Endothelial cell (in vitro differentiated cells): ENCODE measurements at regions not wholly inside any gene's neighbourhood (a gene's known extent, or its start where the extent isn't known, plus 50 kb on each side); places are given as distances from the start of the nearest gene placed in this dataset.

Experiments used
- DNase-seq: peaks from one replicate; pipeline ENCODE4 v3.0.0; 2021; ENCODE audit warnings: low spot score
- H3K27ac Mint-ChIP-seq: one replicate; pipeline ENCODE4 v1.8.0; 2021; ENCODE audit warnings: mixed read lengths, inconsistent platforms; ENCODE audit not compliant: unreplicated experiment
- H3K27me3 Mint-ChIP-seq: one replicate; pipeline ENCODE4 v1.8.0; 2021; ENCODE audit warnings: mild to moderate bottlenecking, moderate library complexity, mixed read lengths, inconsistent platforms; ENCODE audit not compliant: unreplicated experiment
- H3K36me3 Mint-ChIP-seq: one replicate; pipeline ENCODE4 v1.8.0; 2021; ENCODE audit warnings: mild to moderate bottlenecking, low read depth, mixed read lengths, inconsistent platforms; ENCODE audit not compliant: unreplicated experiment
- H3K4me1 Mint-ChIP-seq: one replicate; pipeline ENCODE4 v1.8.0; 2021; ENCODE audit warnings: mild to moderate bottlenecking, mixed read lengths, inconsistent platforms; ENCODE audit not compliant: unreplicated experiment
- H3K4me3 Mint-ChIP-seq: one replicate; pipeline ENCODE4 v1.8.0; 2021; ENCODE audit warnings: mild to moderate bottlenecking, mixed read lengths, inconsistent platforms; ENCODE audit not compliant: unreplicated experiment
- H3K9me3 Mint-ChIP-seq: one replicate; pipeline ENCODE4 v1.8.0; 2021; ENCODE audit warnings: mixed read lengths, inconsistent platforms; ENCODE audit not compliant: unreplicated experiment
- TF ChIP-seq, protein P1 (sequence below): fragments of 200-600 bp; sonication (generic); IDR thresholded peaks from one replicate; pipeline ENCODE4 v1.5.0; 2021; ENCODE audit warnings: antibody characterized with exemption; ENCODE audit not compliant: unreplicated experiment

DNA sequence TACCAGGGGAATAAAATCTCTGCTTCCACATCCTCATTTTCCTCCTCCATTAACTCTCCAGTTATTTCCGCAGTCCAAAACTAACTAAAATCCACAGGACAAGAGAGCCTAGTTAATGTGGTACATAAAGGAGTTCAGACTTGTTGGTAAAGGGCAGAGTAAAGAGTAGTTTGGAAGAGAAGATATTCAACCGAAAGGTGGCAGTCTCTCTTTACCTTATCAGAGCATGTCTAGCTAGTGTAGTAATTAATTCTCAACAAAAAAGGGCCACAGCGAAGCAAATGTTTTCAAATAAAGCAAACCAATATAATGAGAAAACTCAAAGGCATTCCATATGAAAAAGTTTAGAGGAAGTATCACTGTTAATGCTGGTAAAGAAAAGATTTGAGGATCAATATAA lies 286.5 kb downstream of the GLUD2 start:
- no peak for DNase-seq
- H3K27ac Mint-ChIP-seq = no peak overlapping the region
- H3K27me3 Mint-ChIP-seq = peaks cover 2% of the 10 kb centered on the region
- H3K4me1 Mint-ChIP-seq = no peaks in the 10 kb centered on the region
- H3K4me3 Mint-ChIP-seq = no peak overlapping the region
- H3K36me3 Mint-ChIP-seq = no peaks in the 10 kb centered on the region
- H3K9me3 Mint-ChIP-seq = no peaks in the 10 kb centered on the region
- TF ChIP-seq, protein P1, sequence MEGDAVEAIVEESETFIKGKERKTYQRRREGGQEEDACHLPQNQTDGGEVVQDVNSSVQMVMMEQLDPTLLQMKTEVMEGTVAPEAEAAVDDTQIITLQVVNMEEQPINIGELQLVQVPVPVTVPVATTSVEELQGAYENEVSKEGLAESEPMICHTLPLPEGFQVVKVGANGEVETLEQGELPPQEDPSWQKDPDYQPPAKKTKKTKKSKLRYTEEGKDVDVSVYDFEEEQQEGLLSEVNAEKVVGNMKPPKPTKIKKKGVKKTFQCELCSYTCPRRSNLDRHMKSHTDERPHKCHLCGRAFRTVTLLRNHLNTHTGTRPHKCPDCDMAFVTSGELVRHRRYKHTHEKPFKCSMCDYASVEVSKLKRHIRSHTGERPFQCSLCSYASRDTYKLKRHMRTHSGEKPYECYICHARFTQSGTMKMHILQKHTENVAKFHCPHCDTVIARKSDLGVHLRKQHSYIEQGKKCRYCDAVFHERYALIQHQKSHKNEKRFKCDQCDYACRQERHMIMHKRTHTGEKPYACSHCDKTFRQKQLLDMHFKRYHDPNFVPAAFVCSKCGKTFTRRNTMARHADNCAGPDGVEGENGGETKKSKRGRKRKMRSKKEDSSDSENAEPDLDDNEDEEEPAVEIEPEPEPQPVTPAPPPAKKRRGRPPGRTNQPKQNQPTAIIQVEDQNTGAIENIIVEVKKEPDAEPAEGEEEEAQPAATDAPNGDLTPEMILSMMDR = no peak

DNA sequence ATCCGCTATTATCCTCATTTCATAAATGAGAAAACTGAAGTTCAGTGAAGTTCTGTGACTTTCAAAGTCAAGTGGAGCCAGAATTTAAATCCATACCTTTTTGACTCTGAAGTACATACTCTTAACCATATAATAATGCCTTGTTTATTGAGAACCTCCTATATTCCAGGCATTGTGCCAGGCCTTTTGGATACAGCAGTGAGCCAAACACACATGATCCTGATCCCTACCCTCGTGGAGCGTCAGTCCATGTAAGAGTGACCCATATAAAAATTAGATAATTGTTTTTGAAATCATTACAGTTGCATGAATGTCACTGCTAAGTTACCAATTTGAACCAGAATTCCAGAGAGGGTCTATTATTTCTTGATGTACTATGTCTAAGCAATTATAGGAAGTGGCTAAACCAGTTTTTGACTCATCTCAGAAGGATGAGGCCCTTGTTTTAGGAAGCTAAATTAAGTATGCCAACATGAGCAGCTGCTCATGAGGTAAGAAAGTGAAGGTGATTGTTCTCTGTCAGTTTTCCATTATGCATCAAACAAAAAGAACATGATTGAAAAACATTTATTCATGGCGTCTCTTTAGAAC lies 289.5 kb downstream of the GLUD2 start:
- Mint-ChIP-seq H3K4me3 (no peak overlapping the region), H3K27me3 (peaks cover 2% of the 10 kb centered on the region), H3K36me3 (no peaks in the 10 kb centered on the region), H3K9me3 (no peaks in the 10 kb centered on the region), H3K4me1 (no peaks in the 10 kb centered on the region), H3K27ac (no peak overlapping the region)
- TF ChIP-seq, protein P1 = no peak
- no peak for DNase-seq

DNA sequence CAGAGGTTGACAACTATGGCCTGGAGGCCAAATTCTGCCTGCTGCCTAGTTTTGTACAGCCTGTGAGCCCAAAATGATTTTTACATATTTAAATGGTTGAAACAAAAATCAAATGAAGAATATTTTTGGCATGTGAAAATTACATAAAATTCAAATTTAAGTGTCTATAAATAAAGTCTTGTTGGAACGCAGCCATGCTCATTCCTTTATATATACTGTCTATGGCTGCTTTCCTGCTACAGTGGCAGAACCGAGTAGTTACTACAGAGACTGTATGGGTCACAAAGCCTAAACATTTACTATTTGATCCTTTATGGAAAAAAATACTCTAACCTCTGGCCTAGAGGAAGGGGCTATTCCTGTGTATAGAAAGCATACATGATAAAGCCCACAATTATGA lies 290.4 kb downstream of the GLUD2 start:
- H3K4me3 Mint-ChIP-seq = no peak overlapping the region
- no peak for DNase-seq
- H3K4me1 Mint-ChIP-seq = no peaks in the 10 kb centered on the region
- no peaks in the 10 kb centered on the region for H3K9me3 Mint-ChIP-seq
- no peak overlapping the region for H3K27ac Mint-ChIP-seq
- TF ChIP-seq, protein P1 = no peak
- H3K27me3 Mint-ChIP-seq = peaks cover 2% of the 10 kb centered on the region
- H3K36me3 Mint-ChIP-seq = no peaks in the 10 kb centered on the region

DNA sequence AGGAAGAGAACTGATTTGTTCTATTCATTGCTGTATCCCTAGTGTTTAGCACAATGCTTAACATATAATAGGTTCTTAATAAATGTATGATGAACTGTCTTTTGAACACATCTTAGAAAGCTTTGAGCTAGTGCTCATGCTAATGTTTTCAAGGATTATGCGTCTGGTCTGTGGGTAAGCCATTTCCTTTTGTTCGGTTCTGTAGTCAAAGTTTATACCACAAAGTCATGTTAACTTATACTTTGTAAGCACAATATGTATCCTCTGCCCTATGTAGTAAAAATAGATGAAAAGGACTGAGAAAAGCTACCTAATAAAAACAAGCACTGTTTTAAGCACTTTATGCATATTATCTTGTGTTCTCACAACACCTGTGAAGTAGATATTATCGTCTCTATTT lies 301.9 kb downstream of the GLUD2 start:
- Mint-ChIP-seq H3K4me3 (no peak overlapping the region), H3K27ac (no peak overlapping the region), H3K4me1 (no peaks in the 10 kb centered on the region), H3K9me3 (no peaks in the 10 kb centered on the region), H3K27me3 (no peaks in the 10 kb centered on the region), H3K36me3 (no peaks in the 10 kb centered on the region)
- TF ChIP-seq, protein P1 = no peak
- DNase-seq = no peak

DNA sequence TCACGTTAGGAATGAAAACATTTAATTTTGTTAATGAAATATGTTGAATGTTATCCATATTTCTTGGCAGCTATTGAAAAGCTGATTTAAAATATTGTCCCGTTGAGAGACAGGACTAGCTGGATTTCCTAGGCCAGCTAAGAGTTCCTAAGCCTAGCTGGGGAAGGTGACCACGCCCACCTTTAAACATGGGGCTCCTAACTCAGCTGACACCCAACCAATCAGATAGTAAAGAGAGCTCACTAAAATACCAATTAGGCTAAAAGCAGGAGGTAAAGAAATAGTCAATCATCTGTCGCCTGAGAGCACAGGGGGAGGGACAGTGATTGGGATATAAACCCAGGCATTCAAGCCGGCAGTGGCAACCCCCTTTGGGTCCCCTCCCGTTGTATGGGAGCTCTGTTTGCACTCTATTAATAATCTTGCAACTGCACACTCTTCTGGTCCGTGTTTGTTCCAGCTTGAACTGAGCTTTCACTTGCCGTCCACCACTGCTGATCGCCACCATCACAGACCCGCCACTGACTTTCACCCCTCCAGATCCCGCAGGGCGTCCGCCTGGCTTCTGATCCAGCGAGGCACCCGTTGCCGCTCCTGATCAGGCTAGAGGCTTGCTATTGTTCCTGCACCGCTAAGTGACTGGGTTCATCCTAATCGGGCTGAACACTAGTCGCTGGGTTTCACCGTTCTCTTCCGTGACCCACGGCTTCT lies 308.9 kb downstream of the GLUD2 start:
- no peak for DNase-seq
- H3K27me3 Mint-ChIP-seq = no peaks in the 10 kb centered on the region
- H3K4me1 Mint-ChIP-seq = no peaks in the 10 kb centered on the region
- H3K36me3 Mint-ChIP-seq = no peaks in the 10 kb centered on the region
- TF ChIP-seq, protein P1 = no peak
- no peak overlapping the region for H3K27ac Mint-ChIP-seq
- H3K4me3 Mint-ChIP-seq = no peak overlapping the region
- no peaks in the 10 kb centered on the region for H3K9me3 Mint-ChIP-seq
